GM19035 (cell line): ENCODE measurements at regions not wholly inside any gene's neighbourhood (a gene's known extent, or its start where the extent isn't known, plus 50 kb on each side); places are given as distances from the start of the nearest gene placed in this dataset.
"Not testable (repeated sequence)": the region's sequence is repeated elsewhere in the genome, so short reads cannot be mapped to it uniquely, and the experiment has no call there.

Source experiments
- ATAC-seq: cut with Tn5 transposase; IDR thresholded peaks from one replicate; pipeline ENCODE4 v1.9.1; 2021; ENCODE audit not compliant: unreplicated experiment

DNA sequence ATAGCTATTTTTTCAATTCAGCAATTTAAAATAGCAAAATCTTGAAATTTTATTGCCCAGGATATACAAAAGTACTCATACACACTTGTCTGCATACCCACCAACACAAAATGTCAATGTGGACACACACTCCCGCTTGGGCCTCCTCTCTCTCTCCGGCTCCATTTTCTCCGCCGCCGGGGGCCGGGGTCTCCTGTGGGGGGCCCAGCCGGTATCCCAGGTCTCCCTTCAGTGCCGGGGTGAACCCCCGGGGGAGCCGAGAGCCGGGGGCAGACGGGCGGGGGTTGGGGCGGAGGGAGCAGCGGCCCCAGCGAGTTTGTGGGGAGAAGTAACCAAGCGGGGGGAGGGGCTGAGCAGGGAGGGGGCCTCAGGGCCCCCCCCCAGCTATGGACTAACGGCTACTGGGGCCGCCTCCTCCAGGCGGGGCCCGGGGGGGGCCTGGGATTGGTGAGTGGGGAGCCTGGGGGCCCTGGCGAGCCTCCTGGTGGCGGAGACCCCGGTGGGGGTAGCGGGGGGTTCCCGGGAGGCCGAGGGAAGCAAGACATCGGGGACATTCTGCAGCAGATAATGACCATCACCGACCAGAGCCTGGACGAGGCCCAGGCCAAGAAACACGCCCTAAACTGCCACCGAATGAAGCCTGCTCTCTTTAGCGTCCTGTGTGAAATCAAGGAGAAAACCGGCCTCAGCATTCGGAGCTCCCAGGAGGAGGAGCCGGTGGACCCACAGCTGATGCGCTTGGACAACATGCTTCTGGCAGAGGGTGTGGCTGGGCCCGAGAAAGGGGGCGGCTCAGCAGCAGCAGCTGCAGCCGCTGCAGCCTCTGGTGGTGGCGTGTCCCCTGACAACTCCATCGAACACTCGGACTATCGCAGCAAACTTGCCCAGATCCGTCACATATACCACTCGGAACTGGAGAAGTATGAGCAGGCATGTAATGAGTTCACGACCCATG lies 56.6 kb downstream of the CHST2 start:
- ATAC-seq, result not testable (repeated sequence)

DNA sequence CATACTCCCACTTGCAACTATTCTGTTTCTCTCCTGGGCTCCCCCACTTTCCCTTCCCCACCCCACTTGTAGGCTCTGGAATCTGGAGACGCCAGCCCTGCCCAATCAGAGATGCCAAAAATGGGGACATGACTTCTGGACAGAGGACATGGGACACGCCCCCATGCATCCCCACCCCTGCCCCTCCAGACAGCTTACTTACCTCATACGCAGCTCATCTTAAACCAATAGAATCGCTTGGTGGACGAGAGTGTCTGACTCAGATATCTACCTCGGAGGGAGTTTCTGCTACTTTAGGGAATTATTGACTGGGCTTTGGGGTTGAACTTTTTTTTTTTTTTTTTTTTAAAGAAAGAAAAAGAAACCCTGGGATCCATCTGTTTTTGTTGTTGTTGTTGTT lies 58.4 kb downstream of the CHST2 start:
- ATAC-seq, result not testable (repeated sequence)

DNA sequence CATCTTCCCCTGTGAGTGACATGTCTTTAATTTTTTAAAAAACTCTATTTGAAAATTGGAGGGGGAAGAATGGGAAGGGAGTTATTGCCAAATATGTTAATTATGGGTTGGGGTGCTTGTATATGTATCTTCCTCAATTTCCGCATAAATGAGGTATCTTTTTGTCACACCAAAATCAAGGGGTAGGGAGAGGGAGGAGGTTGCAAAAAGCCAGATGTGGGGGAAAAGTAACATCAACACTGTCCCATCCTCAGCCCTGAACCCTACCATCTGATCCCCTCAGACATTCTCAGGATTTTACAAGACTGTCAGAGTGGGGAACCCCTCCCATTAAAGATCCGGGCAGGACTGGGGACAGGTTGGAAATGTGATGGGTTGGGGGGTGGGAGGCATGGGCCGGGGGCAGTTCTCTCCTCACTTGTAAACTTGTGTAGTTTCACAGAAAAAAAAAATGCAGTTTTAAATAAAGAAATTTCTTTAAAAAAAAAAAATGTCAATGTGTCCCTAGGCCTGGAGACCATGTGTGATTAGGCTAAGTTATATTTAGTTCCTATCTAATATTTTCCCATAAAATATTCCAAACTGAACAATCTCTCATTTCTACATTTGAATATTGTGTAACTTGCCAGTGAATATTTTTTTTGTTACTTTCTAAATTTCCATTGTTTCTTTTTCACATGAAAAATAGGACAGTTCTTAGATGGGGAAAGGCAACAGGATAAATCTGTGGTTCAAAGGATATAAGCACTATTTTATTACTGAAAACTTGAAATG lies 59.4 kb downstream of the CHST2 start:
- not testable (repeated sequence) for ATAC-seq

DNA sequence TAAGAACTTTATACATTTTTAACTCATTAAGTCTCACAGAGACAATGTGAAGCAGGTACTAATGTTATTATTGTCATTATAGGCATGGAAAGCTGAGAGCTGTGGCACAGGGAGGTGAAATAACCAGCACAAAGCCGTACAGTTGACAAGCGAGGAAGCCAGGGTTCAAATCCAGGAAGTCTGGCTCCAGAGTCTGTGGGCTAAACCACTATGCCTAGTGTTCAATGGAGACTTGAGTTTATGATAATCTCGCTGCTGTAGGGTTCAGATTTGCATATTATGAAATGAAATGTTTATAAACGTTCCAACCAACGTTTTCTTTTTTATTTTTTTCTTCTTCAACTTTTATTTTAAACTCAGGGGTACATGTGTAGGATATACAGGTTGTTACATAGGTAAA lies 60.0 kb downstream of the CHST2 start:
- no peak for ATAC-seq

DNA sequence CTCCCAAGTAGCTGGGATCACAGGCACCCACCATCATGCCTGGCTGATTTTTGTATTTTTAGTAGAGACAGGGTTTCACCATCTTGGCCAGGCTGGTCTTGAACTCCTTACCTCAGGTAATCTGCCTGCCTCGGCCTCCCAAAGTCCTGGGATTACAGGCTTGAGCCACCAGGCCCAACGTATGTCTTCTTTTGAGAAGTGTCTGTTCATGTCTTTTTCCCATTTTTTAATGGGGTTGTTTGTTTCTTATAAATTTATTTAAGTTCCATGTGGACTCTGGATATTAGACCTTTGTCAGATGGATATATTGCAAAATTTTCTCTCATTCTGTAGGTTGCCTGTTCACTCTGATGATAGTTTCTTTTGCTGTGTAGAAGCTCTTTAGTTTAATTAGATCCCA lies 61.3 kb downstream of the CHST2 start:
- ATAC-seq, result not testable (repeated sequence)

DNA sequence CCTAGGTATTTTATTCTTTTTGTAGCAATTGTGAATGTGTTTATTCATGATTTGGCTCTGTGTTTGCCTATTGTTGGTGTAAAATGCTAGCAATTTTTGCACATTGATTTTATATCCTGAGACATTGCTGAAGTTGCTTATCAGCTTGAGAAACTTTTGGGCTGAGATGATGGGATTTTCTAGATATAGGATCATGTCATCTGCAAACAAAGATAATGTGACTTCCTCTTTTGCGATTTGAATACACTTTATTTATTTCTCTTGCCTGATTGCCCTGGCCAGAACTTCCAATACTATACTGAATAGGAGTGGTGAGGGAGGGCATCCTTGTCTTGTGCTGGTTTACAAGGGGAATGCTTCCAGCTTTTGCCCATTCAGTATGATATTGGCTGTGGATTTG lies 62.4 kb downstream of the CHST2 start:
- ATAC-seq, result not testable (repeated sequence)

DNA sequence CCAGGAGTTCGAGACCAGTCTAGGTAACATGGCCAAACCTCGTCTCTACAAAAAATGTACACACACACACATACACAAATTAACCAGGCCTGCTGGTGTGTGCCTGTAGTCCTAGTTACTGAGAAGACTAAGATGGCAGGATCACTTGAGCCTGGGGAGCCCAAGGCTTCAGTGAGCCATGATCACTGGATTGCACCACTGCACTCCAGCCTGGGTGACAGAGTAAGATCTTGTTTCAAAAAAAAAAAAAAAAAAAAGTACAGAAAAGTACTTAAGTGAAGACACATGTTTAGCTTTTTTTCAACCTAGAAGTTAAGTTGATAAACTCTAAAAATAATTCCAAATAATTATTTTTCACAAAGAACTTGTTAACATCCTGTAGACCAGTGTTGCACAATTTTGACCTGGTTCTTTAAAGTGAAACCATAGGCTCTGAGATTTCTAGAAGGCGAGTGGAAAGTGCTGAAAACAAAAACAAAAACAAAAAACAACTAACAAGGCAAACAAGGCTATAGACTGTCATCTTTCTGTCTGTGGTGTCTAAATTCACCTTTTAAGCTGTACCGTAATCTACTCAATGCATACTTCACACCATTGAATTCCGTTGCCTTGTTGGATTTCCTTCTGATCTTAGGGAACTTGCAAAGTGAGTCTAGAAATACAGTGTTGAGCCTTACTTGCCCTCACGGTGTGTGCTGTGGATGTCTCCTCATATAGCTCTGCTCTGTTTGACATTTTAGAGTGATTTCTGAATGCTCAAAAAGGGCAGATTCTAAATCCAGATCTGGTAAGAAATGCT lies 63.5 kb downstream of the CHST2 start:
- ATAC-seq, result no peak

DNA sequence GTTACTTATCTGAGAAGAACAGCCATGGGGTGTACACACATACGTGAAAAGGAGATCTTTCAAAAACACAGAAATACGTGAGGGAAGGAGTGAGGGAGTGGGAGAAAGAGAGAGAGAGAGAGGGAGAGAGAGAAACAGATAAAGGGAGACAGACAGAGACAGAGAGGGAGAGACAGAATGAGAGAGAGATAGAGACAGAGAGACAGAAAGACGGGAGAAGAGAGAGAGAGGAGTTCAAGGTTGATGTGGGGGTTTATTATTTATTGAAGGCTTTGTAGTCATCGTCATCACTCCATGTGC lies 64.0 kb downstream of the CHST2 start:
- ATAC-seq, result no peak

DNA sequence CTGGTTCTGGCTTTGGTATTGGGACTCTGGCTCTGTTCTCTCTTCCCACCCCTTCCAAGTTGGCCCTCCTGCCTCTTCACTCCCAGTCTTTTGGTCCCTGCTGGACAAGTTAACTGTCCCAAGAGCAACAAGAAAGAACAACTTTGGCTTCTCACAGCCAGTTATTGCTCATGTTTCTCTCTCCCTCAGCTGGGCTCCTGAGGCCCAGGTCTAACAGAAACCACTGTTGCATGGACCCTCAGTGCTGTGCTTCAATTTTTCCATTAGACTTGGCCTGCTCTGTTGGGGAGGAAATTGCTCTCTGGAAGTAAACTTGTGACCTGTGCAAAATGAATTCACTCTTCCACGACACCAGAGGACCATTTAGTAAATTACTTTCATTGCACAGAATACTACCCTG lies 64.5 kb downstream of the CHST2 start:
- no peak for ATAC-seq

DNA sequence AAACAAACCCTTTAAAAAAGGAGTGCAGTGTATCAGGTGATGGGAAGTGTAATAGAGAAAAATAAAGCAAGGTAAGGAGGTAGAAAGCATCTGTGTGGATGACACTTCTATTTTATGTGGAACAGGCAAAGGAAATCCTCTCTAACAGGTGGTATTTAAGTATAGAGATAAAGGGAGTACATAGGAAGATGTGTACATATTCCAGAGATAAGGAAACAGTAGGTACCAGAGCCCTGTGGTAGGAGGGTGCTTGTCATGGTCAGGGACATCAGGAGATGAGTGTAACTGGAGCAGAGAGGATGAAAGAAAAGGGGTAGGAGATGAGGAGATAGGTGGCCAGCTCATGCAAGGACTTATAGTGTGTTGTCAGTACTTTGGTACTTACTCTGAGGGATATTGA lies 65.8 kb downstream of the CHST2 start:
- ATAC-seq, result no peak

DNA sequence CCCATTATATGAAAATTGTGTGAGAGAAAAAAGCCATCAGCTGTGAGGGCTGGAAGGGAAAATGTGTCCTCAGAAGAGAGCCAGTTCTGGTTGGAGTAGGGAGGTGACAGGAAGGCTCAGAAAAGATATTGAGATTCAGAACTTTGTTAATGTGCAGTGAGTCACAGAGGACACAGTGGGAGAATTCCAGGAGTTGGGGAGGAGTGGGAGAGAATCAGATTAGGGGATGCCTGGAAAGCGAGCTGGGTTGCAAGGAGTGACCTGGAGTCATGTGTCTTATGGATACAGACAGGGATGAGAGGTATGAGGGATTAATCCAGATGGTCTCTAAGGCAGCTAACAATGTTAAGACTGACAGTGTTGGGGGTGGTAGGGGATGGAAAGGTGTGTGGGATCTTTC lies 67.5 kb downstream of the CHST2 start:
- ATAC-seq, result no peak

DNA sequence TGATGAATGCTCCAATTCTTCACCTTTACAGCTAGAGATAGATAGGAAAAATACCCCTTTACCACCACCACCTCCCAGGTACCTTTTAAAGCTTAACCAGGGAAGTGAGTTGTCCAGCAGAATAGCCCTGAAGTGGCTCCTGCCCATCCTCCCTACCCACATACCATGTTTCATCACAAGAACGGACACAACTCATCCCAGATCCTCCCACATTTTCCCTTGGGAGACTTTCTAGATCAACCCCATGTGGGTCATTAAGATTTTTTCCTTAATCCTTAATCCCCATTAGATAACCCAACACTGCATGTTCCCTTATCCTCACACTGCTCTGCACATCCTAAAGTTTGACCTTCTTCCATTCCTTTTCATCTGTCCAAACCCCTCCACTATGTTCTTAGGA lies 69.3 kb downstream of the CHST2 start:
- no peak for ATAC-seq

DNA sequence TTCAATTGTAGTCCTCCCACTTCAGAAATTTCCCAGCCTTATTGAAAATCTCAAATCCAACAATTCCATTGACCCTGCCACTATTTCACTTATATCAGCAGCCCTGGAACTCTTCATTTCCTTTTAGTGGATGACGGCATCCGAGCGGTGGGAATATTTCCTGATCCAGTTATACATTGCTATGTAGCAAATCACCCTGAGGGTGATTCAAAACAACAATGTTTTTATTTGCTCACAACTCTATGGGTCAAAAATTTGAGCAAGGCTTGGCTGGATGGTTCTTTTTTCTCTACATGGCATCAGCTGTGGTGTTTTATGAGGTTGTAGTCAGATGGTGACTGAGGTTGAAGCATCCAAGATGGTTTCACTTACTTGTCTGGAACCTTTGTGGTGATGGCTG lies 70.5 kb downstream of the CHST2 start:
- no peak for ATAC-seq

DNA sequence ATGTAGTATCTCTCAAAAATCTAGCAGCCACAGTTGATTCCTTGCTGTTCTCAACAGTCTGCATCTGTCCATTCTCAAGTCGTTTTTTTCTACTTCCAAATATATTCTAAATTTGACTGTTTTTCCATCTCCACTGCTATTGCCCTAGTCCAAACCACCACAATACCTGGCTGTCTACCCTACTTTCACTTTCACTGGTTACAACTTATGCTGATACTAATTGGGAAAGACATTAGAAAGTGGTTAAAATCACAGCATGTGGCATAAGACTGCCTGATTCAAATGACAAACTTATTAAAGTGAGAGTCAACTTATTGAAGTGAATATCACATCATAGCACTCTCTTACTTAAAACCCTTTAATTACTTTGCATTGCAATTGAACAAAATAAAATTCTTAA lies 72.6 kb downstream of the CHST2 start:
- no peak for ATAC-seq

DNA sequence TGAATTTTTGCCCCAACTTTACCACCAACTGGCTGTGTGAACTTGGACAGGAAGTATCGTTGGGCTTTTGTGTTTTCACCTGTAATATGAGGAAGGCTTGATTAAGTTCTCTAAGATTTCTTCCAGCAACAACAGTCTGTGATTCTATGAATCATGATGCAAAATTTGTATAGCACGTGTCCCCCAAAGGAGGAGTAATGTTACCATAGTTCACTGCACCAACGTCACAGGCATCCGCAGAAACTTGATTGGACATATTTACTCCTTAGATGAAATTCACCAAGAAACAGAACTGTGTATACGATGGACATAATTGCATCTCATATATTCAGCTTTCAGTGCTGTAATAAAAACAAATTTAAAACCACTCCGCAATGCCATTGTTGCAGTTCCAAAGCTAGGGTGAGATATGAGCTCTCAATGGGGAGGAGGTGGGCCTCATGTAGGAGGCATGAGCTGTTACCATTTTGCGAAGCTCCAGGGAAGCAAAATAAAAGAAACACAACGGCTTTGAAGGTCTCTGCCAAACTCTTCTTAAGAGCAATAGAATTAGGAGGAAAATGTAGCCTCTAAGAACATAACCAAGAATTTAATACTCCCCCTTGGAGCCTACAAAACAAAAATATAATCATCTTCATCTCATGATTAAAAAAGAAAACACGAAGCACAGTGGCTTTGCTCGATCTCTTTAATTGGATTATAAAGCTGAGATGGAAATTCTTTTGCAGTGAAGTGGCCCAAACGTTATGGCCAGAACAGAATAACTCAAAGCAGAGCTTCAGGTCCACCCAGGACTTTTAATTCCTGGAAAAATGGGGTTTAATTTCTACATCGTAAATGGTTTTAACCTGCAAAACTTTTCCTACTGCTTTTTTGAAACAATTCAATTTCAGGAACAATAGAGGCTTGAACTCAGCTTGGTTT lies 80.7 kb downstream of the CHST2 start:
- ATAC-seq, result no peak

DNA sequence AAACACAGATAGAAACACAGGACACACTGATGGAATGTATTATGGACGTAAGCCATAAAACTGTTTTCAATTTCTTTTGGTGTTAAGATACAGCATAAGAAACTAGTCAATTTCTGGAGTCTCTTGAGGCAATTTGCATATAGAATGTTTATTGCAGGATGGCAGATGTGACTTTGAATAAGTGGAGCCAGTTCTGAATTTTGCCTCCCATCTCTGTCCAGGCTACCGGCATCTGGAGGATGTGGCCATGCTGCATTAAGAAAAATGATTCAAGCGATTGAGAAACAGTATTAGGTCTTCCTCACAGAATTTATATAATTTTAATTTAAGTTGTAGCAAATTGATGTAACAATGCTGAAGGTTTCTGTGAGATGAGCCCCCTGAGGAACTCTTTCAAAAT lies 81.5 kb downstream of the CHST2 start:
- no peak for ATAC-seq

DNA sequence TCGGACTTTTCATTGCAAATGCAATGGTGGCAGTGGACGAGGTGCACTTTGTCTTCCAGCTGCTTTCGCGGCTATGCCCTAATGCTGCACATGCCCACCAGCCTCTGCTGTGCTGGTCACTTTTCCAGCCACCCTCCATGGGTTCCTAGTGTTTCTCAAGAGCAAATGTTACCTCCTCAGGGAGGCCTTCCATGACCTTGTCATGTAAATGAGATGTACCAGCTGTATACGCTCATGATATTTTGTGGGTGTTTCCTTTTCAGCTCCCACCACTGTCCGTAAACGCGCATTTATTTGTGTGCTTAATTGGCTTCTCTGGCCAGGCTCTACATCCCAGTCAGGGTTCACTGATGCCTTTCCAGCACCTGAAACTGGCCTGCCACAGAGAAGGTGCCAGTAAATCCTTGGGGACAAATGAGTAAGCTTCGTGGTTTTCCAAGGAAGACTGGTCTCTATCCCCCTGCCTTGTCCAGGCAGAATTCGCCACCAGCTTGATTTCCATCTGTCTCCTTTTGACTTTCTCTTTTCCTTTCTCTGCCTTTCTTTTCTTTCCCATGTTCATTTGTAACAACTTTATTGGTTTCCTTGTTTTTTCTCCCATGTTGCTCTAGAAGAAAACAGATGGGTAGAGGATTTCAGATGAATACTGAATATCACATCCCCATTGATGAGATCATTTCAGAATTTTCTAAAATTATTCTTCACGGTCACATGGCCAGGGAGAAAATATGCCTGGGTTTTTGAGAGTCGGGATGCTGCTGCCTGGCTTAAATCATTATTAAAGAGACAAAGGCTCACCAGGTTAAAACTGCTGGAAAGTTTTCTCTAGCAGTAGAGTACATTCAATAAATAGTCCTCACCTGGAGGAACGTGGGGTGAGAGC lies 82.5 kb downstream of the CHST2 start:
- no peak for ATAC-seq

DNA sequence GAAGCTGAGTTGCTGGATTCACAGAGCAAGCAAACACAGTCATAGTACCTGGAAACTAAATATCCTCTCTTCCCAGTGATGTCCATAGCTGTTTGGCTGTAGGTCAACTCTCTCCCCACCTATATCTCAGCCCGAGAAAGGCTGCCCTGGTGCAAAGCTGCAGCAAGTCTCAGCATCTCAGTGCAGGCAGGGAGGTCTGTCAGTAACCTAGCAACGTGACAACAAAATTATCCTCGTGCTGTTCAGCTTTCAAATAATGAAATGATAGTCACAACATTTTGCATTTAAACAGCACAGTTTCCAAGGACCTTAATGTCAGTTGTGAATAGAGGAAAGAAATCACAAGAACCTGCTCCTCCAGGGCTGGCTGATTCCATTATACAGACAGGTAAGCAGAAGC lies 83.6 kb downstream of the CHST2 start:
- ATAC-seq, result no peak

DNA sequence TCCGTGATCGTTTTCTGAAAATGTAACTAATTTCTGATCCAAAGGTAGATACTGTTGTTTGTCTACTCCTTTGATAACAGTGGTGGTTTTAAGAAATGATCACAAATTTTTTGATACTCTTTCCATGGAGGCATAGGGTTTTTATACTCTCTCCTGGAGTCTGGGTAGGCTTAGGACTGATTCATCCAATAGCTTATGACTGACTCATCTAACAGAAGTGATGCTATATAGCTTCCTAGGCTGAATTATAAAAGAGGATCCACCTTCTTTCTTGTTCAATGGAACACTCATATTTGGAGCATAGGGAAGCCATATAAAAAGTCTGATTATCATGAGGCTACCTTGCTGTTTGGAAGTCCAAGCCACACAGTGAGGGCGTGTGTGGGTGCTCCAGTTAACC lies 84.3 kb downstream of the CHST2 start:
- no peak for ATAC-seq

DNA sequence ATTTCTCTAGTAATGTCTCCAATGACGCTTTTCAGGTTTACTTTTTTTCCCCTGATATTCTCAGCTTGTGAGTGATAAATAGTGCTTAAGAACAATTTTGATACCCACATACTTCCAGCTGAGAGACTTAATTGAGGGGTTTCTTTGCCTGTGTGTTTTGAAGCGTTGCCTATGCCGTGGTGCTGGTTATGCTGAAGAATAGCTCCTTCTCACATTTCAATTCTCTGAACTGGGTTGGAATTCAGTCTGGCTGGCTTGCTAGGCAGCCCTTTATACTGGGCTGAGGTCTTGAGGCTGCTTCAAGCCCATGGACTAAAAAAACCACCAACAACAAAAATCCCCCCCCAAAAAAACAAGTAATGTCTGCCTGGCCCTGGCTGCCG lies 87.4 kb downstream of the CHST2 start:
- no peak for ATAC-seq
